K562 (cell line): ENCODE measurements at regions not wholly inside any gene's neighbourhood (a gene's known extent, or its start where the extent isn't known, plus 50 kb on each side); places are given as distances from the start of the nearest gene placed in this dataset.

Source experiments
- EP300 ChIP-seq: IDR thresholded peaks from 2 replicates; pipeline ENCODE4 v1.6.1; 2012; ENCODE audit warnings: low read length, improper control_type of control experiment
- EZH2 ChIP-seq: IDR thresholded peaks from 2 replicates; pipeline ENCODE4 v1.6.1; 2012; ENCODE audit warnings: low read depth, mild to moderate bottlenecking, inconsistent platforms, low read length, borderline replicate concordance
- HDAC6 ChIP-seq: IDR thresholded peaks from 2 replicates; pipeline ENCODE4 v1.6.1; 2012; ENCODE audit warnings: low read depth, mild to moderate bottlenecking, control low read depth, inconsistent platforms, low read length, moderate library complexity
- MTA3 ChIP-seq: fragments of 450-650 bp; formaldehyde crosslinking; IDR thresholded peaks from 2 replicates; pipeline ENCODE4 v1.6.1; 2017; ENCODE audit warnings: mild to moderate bottlenecking, borderline replicate concordance
- NFXL1 ChIP-seq: fragments of 450-650 bp; formaldehyde crosslinking; IDR thresholded peaks from 2 replicates; pipeline ENCODE4 v1.4.0; 2021; ENCODE audit warnings: mild to moderate bottlenecking
- POLR2A ChIP-seq: fragments of 450-650 bp; conservative IDR thresholded peaks from 2 replicates; pipeline ENCODE4 v1.6.1; 2016
- SIN3A ChIP-seq, 2 experiments: fragments of 150-350 bp in 1 of 2; IDR thresholded peaks; 2 replicates each; pipeline ENCODE4 v1.6.1; 2011 to 2016; ENCODE audit warnings: borderline replicate concordance in 2 of 2, low read depth in 2 of 2, low read length in 2 of 2, mild to moderate bottlenecking in 2 of 2, moderate library complexity in 2 of 2; ENCODE audit not compliant: control insufficient read depth in 1 of 2
- TRIM28 ChIP-seq: fragments of 450-650 bp; IDR thresholded peaks from 2 replicates; pipeline ENCODE4 v1.6.1; 2017
- ZBTB7A ChIP-seq: IDR thresholded peaks from 2 replicates; pipeline ENCODE4 v1.6.1; 2011; ENCODE audit warnings: low read depth, mild to moderate bottlenecking, low read length, moderate library complexity, borderline replicate concordance; ENCODE audit not compliant: control insufficient read depth
- ZNF143 ChIP-seq: sonication (generic); formaldehyde crosslinking; IDR thresholded peaks from 2 replicates; pipeline ENCODE4 v1.9.0; 2022; ENCODE audit warnings: mild to moderate bottlenecking, missing genetic modification reagents
- ZNF263 ChIP-seq: sonication (generic); formaldehyde crosslinking; IDR thresholded peaks from 2 replicates; pipeline ENCODE4 v1.8.0; 2022; ENCODE audit warnings: mild to moderate bottlenecking, missing genetic modification reagents, borderline replicate concordance
- TF ChIP-seq, protein P1 (sequence below): sonication (generic); formaldehyde crosslinking; IDR thresholded peaks from 2 replicates; pipeline ENCODE4 v1.9.0; 2022; ENCODE audit warnings: mild to moderate bottlenecking, missing genetic modification reagents

DNA sequence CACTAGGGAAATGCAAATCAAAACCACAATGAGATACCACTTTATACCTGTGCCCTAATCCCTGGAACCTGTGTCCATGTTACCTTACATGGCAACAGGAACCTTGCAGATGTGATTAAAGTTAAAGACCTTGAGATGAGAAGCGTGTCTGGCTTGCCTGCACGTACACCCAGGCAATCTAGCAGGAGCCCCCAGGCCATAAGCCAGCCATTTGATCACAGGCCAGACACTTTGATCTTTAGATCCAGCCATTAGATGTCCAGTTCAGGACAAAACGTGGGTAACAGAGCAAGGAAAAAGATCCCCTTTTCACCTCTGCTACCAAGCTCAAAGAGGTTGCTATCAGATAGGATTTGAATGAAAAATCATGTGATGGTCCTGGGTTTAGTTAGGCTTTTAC, 378.8 kb downstream of the BUD13 start:
- TF ChIP-seq MTA3 (no peak), ZNF263 (CRISPR knock-in tag) (no peak), POLR2A (no peak), TRIM28 (no peak), EP300 (no peak), EZH2 (no peak), ZNF143 (no peak), HDAC6 (no peak), SIN3A (IDR thresholded peaks at IDR 0.05; ENCODE audit: borderline replicate concordance in 2 of 2, control insufficient read depth in 1 of 2, low read depth in 2 of 2, low read length in 2 of 2) (no peak), NFXL1 (no peak), ZBTB7A (no peak)
- TF ChIP-seq, protein P1, sequence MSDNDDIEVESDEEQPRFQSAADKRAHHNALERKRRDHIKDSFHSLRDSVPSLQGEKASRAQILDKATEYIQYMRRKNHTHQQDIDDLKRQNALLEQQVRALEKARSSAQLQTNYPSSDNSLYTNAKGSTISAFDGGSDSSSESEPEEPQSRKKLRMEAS (CRISPR knock-in tag) = no peak
